ENCODE measurements at regions not wholly inside any gene's neighbourhood (a gene's known extent, or its start where the extent isn't known, plus 50 kb on each side); places are given as distances from the start of the nearest gene placed in this dataset.

GRCh38 chr19:31730270-31730669, 381.0 kb upstream of the TSHZ3 start:
- TF ChIP-seq CTCF (IDR thresholded peaks at IDR 0.05; ENCODE audit: low read depth, low read length, missing input control) = no peak
- TF ChIP-seq, protein P1, sequence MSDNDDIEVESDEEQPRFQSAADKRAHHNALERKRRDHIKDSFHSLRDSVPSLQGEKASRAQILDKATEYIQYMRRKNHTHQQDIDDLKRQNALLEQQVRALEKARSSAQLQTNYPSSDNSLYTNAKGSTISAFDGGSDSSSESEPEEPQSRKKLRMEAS (IDR thresholded peaks at IDR 0.05) = no peak
- no peak for TF ChIP-seq GABPA (IDR thresholded peaks at IDR 0.05 in 1 of 2, conservative IDR thresholded peaks at IDR 0.05 in 1 of 2)
- no peak for TF ChIP-seq YY1 (IDR thresholded peaks at IDR 0.05)
- no peak for TF ChIP-seq SP1 (IDR thresholded peaks at IDR 0.05)
